WTC11 (cell line): ENCODE measurements at regions not wholly inside any gene's neighbourhood (a gene's known extent, or its start where the extent isn't known, plus 50 kb on each side); places are given as distances from the start of the nearest gene placed in this dataset.

ENCODE experiments used
- ATAC-seq: fragments of 200-7000 bp; cut with Tn5 transposase; 2 replicates; pipeline ENCODE4 v1.10.0; 2021; ENCODE audit warnings: mild to moderate bottlenecking, moderate library complexity
- CTCF ChIA-PET: fragments of 300-600 bp; sonication (Branson Sonifier 250); formaldehyde crosslinking; loops from one replicate; lab custom pipeline; 2021; ENCODE audit warnings: antibody characterized with exemption; lab: Charles Lee
- POLR2A ChIA-PET: fragments of 350-600 bp; sonication (Branson Sonifier 250); formaldehyde crosslinking; loops from one replicate; lab custom pipeline; 2021; ENCODE audit warnings: antibody characterized with exemption; lab: Charles Lee
- DNase-seq: peaks from one replicate; pipeline ENCODE4 v3.0.0; 2021; ENCODE audit warnings: low spot score
- H3K27ac Mint-ChIP-seq: 2 replicates; pipeline ENCODE4 v1.8.0; 2021; ENCODE audit warnings: mixed read lengths
- H3K27me3 Mint-ChIP-seq: 2 replicates; pipeline ENCODE4 v1.8.0; 2021; ENCODE audit warnings: low read depth, mild to moderate bottlenecking, moderate library complexity, mixed read lengths
- H3K36me3 Mint-ChIP-seq: 2 replicates; pipeline ENCODE4 v1.8.0; 2021; ENCODE audit warnings: mixed read lengths
- H3K4me1 Mint-ChIP-seq: 2 replicates; pipeline ENCODE4 v1.8.0; 2022; ENCODE audit warnings: mixed read lengths
- H3K4me3 Mint-ChIP-seq: 2 replicates; pipeline ENCODE4 v1.8.0; 2021; ENCODE audit warnings: mild to moderate bottlenecking, moderate library complexity, mixed read lengths
- H3K9me3 Mint-ChIP-seq: 2 replicates; pipeline ENCODE4 v1.8.0; 2021; ENCODE audit warnings: mixed read lengths
- CREB1 ChIP-seq: sonication (generic); formaldehyde crosslinking; IDR thresholded peaks from 2 replicates; pipeline ENCODE4 v1.8.0; 2023; ENCODE audit warnings: mild to moderate bottlenecking, missing genetic modification reagents
- CREM ChIP-seq: sonication (generic); formaldehyde crosslinking; IDR thresholded peaks from 2 replicates; pipeline ENCODE4 v1.8.1; 2022; ENCODE audit warnings: mild to moderate bottlenecking, missing genetic modification reagents, moderate library complexity
- CTCF ChIP-seq: fragments of 200-600 bp; IDR thresholded peaks from 2 replicates; pipeline ENCODE4 v1.8.0; 2022; ENCODE audit warnings: antibody characterized with exemption
- E2F1 ChIP-seq: sonication (generic); formaldehyde crosslinking; IDR thresholded peaks from 2 replicates; pipeline ENCODE4 v1.8.0; 2022; ENCODE audit warnings: mild to moderate bottlenecking, missing genetic modification reagents
- ELF4 ChIP-seq: sonication (generic); formaldehyde crosslinking; IDR thresholded peaks from 2 replicates; pipeline ENCODE4 v1.8.1; 2022; ENCODE audit warnings: low read depth, mild to moderate bottlenecking, moderate library complexity, missing genetic modification reagents
- ETV6 ChIP-seq: sonication (generic); formaldehyde crosslinking; IDR thresholded peaks from 2 replicates; pipeline ENCODE4 v1.8.1; 2022; ENCODE audit warnings: mild to moderate bottlenecking, missing genetic modification reagents
- FOXK1 ChIP-seq: sonication (generic); formaldehyde crosslinking; IDR thresholded peaks from 2 replicates; pipeline ENCODE4 v1.8.0; 2022; ENCODE audit warnings: mild to moderate bottlenecking, moderate library complexity, missing genetic modification reagents
- GABPB1 ChIP-seq: sonication (generic); formaldehyde crosslinking; IDR thresholded peaks from 2 replicates; pipeline ENCODE4 v1.8.1; 2023; ENCODE audit warnings: mild to moderate bottlenecking, missing genetic modification reagents
- HMGA2 ChIP-seq: fragments of 250-450 bp; sonication (Bioruptor Pico); IDR thresholded peaks from 2 replicates; pipeline ENCODE4 v1.4.0; 2021; ENCODE audit warnings: mild to moderate bottlenecking, moderate library complexity
- KAT7 ChIP-seq: sonication (generic); formaldehyde crosslinking; IDR thresholded peaks from 2 replicates; pipeline ENCODE4 v1.8.1; 2023; ENCODE audit warnings: missing genetic modification reagents, mild to moderate bottlenecking, borderline replicate concordance
- MYBL2 ChIP-seq: sonication (generic); formaldehyde crosslinking; IDR thresholded peaks from 2 replicates; pipeline ENCODE4 v1.8.1; 2023; ENCODE audit warnings: mild to moderate bottlenecking, moderate library complexity, missing genetic modification reagents
- OVOL2 ChIP-seq: fragments of 250-450 bp; sonication (Bioruptor Pico); IDR thresholded peaks from 2 replicates; pipeline ENCODE4 v1.9.0; 2021; ENCODE audit warnings: mild to moderate bottlenecking, borderline replicate concordance
- PRRX2 ChIP-seq: fragments of 250-450 bp; sonication (Bioruptor Pico); IDR thresholded peaks from 2 replicates; pipeline ENCODE4 v1.8.0; 2021; ENCODE audit warnings: mild to moderate bottlenecking
- TEAD4 ChIP-seq: sonication (generic); formaldehyde crosslinking; IDR thresholded peaks from 2 replicates; pipeline ENCODE4 v1.8.0; 2022; ENCODE audit warnings: mild to moderate bottlenecking, missing genetic modification reagents
- TP53 ChIP-seq: sonication (generic); formaldehyde crosslinking; IDR thresholded peaks from 2 replicates; pipeline ENCODE4 v1.8.1; 2023; ENCODE audit warnings: mild to moderate bottlenecking, missing genetic modification reagents
- ZBTB21 ChIP-seq: sonication (generic); formaldehyde crosslinking; IDR thresholded peaks from 2 replicates; pipeline ENCODE4 v1.8.1; 2023; ENCODE audit warnings: mild to moderate bottlenecking, missing genetic modification reagents, borderline replicate concordance
- ZNF232 ChIP-seq: sonication (generic); formaldehyde crosslinking; IDR thresholded peaks from 2 replicates; pipeline ENCODE4 v1.8.0; 2022; ENCODE audit warnings: mild to moderate bottlenecking, missing genetic modification reagents
- ZNF317 ChIP-seq: sonication (generic); formaldehyde crosslinking; IDR thresholded peaks from 2 replicates; pipeline ENCODE4 v1.8.1; 2023; ENCODE audit warnings: low read depth, mild to moderate bottlenecking, moderate library complexity, missing genetic modification reagents, borderline replicate concordance
- ZNF396 ChIP-seq: fragments of 250-450 bp; sonication (Bioruptor Pico); IDR thresholded peaks from 2 replicates; pipeline ENCODE4 v1.8.0; 2021; ENCODE audit warnings: mild to moderate bottlenecking, moderate library complexity, borderline replicate concordance
- ZNF416 ChIP-seq: fragments of 250-450 bp; sonication (Bioruptor Pico); IDR thresholded peaks from 2 replicates; pipeline ENCODE4 v1.9.0; 2021; ENCODE audit warnings: mild to moderate bottlenecking, inconsistent platforms
- TF ChIP-seq, protein P1 (sequence below): sonication (generic); formaldehyde crosslinking; IDR thresholded peaks from 2 replicates; pipeline ENCODE4 v1.8.1; 2022; ENCODE audit warnings: mild to moderate bottlenecking, missing genetic modification reagents, moderate library complexity, borderline replicate concordance
- TF ChIP-seq, protein P2 (sequence below): sonication (generic); formaldehyde crosslinking; IDR thresholded peaks from 2 replicates; pipeline ENCODE4 v1.8.1; 2023; ENCODE audit warnings: mild to moderate bottlenecking, missing genetic modification reagents, moderate library complexity
- TF ChIP-seq, protein P3 (sequence below): sonication (generic); formaldehyde crosslinking; conservative IDR thresholded peaks from 2 replicates; pipeline ENCODE4 v1.8.1; 2022; ENCODE audit warnings: mild to moderate bottlenecking, missing genetic modification reagents
- TF ChIP-seq, protein P4 (sequence below): sonication (generic); formaldehyde crosslinking; IDR thresholded peaks from 2 replicates; pipeline ENCODE4 v1.8.0; 2022; ENCODE audit warnings: mild to moderate bottlenecking, missing genetic modification reagents

DNA sequence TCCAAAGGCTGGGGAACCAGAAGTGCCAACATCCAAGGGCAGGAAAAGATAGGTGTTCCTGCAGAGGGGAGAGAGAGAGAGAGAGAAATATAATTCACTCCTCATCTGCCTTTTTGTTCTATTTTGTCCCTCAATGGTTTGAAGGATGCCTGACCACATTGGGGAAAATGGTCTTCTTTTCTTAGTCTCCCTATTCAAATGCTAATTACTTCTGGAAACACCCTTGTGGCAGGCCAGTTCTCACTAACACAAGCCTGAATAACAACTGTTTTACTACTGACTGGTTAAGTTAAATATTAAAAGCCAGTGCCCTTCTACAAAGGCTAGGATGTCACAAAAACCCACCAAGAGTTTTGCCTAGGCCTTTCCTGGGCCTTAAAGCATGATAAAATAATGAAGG, 425.4 kb upstream of the HTR1E start:
- no peaks in the 10 kb centered on the region for H3K27me3 Mint-ChIP-seq
- peaks cover 18% of the 10 kb centered on the region for H3K4me1 Mint-ChIP-seq
- peak; percentile 91 for ATAC-seq
- H3K4me3 Mint-ChIP-seq: no peak overlapping the region
- no peak overlapping the region for H3K27ac Mint-ChIP-seq
- peaks cover 8% of the 10 kb centered on the region for H3K36me3 Mint-ChIP-seq
- ChIA-PET POLR2A (no interaction called here), CTCF (no interaction called here)
- H3K9me3 Mint-ChIP-seq: peaks cover 34% of the 10 kb centered on the region
- TF ChIP-seq CREM (CRISPR knock-in tag) (no peak), CREB1 (CRISPR knock-in tag) (no peak), ZNF416 (CRISPR knock-in tag) (no peak), ZNF232 (CRISPR knock-in tag) (no peak), ZNF317 (CRISPR knock-in tag) (no peak), ZBTB21 (no peak), ZNF396 (CRISPR knock-in tag) (no peak), TP53 (CRISPR knock-in tag) (no peak), FOXK1 (CRISPR knock-in tag) (no peak), ETV6 (CRISPR knock-in tag) (no peak), HMGA2 (CRISPR knock-in tag) (no peak), E2F1 (CRISPR knock-in tag) (no peak), CTCF (no peak), TEAD4 (no peak)
- TF ChIP-seq, protein P1, sequence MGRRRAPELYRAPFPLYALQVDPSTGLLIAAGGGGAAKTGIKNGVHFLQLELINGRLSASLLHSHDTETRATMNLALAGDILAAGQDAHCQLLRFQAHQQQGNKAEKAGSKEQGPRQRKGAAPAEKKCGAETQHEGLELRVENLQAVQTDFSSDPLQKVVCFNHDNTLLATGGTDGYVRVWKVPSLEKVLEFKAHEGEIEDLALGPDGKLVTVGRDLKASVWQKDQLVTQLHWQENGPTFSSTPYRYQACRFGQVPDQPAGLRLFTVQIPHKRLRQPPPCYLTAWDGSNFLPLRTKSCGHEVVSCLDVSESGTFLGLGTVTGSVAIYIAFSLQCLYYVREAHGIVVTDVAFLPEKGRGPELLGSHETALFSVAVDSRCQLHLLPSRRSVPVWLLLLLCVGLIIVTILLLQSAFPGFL: no peak
- TF ChIP-seq, all 79 proteins: peak for 0
- DNase-seq: no peak

GRCh38 chr6:86508230-86508629, 429.1 kb upstream of the HTR1E start:
- Mint-ChIP-seq H3K4me1 (peaks cover 18% of the 10 kb centered on the region), H3K9me3 (peaks cover 51% of the 10 kb centered on the region), H3K27ac (no peak overlapping the region), H3K36me3 (peaks cover 8% of the 10 kb centered on the region), H3K27me3 (no peaks in the 10 kb centered on the region), H3K4me3 (no peak overlapping the region)
- POLR2A ChIA-PET: no interaction called here
- DNase-seq (no peak), ATAC-seq (no peak)
- TF ChIP-seq PRRX2 (CRISPR knock-in tag): no peak
- no peak for TF ChIP-seq GABPB1 (CRISPR knock-in tag)
- no peak for TF ChIP-seq MYBL2 (CRISPR knock-in tag)
- TF ChIP-seq ZNF396 (CRISPR knock-in tag): no peak
- TF ChIP-seq, protein P2, sequence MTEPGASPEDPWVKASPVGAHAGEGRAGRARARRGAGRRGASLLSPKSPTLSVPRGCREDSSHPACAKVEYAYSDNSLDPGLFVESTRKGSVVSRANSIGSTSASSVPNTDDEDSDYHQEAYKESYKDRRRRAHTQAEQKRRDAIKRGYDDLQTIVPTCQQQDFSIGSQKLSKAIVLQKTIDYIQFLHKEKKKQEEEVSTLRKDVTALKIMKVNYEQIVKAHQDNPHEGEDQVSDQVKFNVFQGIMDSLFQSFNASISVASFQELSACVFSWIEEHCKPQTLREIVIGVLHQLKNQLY (CRISPR knock-in tag): no peak
- TF ChIP-seq OVOL2: no peak
- CTCF ChIA-PET: no interaction called here

DNA sequence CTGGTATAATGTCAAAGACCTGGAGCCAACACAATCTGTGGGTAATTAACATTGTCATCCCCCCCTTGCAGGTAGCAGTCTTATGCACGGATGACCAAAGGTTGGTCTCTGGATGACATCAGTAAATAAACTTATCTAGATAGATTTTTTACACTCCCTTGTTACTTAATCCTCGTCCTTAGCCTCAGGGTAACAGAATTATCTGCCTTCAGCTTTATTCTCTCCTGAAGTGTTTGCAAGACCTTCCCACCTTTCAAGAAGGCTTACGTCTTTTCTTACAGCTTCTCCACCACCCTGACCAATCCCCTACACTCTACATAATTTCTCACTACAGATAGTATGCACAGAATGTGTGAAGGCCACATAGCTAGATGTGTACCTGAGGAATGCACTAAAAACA, 434.8 kb upstream of the HTR1E start:
- DNase-seq (no peak), ATAC-seq (no peak)
- no peak overlapping the region for H3K27ac Mint-ChIP-seq
- ChIA-PET POLR2A (no interaction called here), CTCF (no interaction called here)
- no peaks in the 10 kb centered on the region for H3K27me3 Mint-ChIP-seq
- peaks cover 22% of the 10 kb centered on the region for H3K36me3 Mint-ChIP-seq
- H3K4me3 Mint-ChIP-seq: no peak overlapping the region
- peaks cover 47% of the 10 kb centered on the region for H3K9me3 Mint-ChIP-seq
- no peaks in the 10 kb centered on the region for H3K4me1 Mint-ChIP-seq
- TF ChIP-seq HMGA2 (CRISPR knock-in tag) (no peak), ZBTB21 (no peak), KAT7 (CRISPR knock-in tag) (no peak), ELF4 (CRISPR knock-in tag) (no peak)
- TF ChIP-seq, protein P3, sequence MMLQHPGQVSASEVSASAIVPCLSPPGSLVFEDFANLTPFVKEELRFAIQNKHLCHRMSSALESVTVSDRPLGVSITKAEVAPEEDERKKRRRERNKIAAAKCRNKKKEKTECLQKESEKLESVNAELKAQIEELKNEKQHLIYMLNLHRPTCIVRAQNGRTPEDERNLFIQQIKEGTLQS (CRISPR knock-in tag): no peak
- TF ChIP-seq, protein P4, sequence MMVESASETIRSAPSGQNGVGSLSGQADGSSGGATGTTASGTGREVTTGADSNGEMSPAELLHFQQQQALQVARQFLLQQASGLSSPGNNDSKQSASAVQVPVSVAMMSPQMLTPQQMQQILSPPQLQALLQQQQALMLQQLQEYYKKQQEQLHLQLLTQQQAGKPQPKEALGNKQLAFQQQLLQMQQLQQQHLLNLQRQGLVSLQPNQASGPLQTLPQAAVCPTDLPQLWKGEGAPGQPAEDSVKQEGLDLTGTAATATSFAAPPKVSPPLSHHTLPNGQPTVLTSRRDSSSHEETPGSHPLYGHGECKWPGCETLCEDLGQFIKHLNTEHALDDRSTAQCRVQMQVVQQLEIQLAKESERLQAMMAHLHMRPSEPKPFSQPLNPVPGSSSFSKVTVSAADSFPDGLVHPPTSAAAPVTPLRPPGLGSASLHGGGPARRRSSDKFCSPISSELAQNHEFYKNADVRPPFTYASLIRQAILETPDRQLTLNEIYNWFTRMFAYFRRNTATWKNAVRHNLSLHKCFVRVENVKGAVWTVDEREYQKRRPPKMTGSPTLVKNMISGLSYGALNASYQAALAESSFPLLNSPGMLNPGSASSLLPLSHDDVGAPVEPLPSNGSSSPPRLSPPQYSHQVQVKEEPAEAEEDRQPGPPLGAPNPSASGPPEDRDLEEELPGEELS (CRISPR knock-in tag): no peak
